Kidney (tissue), 13 donors: ENCODE measurements at regions not wholly inside any gene's neighbourhood (a gene's known extent, or its start where the extent isn't known, plus 50 kb on each side); places are given as distances from the start of the nearest gene placed in this dataset.

ENCODE experiments used
- DNase-seq, 5 donors: peaks; one replicate each; pipeline ENCODE4 v3.0.0-alpha.2; 2013 to 2020
- FAIRE-seq: peaks from 2 replicates; lab custom pipeline; 2012; peaks lifted over from hg19 to GRCh38; lab: Jason Lieb, UNC
- H3K27ac ChIP-seq, 2 donors: one replicate each; pipeline ENCODE4 v1.7.0; 2013; ENCODE audit warnings: low read depth in 2 of 2, low read length in 2 of 2, inconsistent platforms in 1 of 2
- H3K27me3 ChIP-seq: one replicate; pipeline ENCODE4 v1.7.1; 2013; ENCODE audit warnings: low read length, inconsistent platforms; ENCODE audit not compliant: control insufficient read depth, insufficient read depth
- H3K36me3 ChIP-seq, 3 donors: one replicate each; pipeline versions ENCODE4 v1.7.0 to v1.7.1; 2013; ENCODE audit warnings: low read length in 3 of 3, control low read depth in 1 of 3, inconsistent platforms in 1 of 3; ENCODE audit not compliant: insufficient read depth in 3 of 3, control insufficient read depth in 2 of 3
- H3K4me1 ChIP-seq, 3 donors: one replicate each; pipeline versions ENCODE4 v1.7.0 to v1.7.1; 2013; ENCODE audit warnings: low read length in 3 of 3, inconsistent platforms in 1 of 3, low read depth in 1 of 3; ENCODE audit not compliant: control insufficient read depth in 2 of 3, insufficient read depth in 2 of 3
- H3K4me3 ChIP-seq, 3 donors: one replicate each; pipeline versions ENCODE4 v1.7.0 to v1.8.1; 2013; ENCODE audit warnings: low read length in 3 of 3, control low read depth in 1 of 3, inconsistent platforms in 1 of 3
- H3K9ac ChIP-seq, 3 donors: one replicate each; pipeline versions ENCODE4 v1.7.0 to v1.7.1; 2013; ENCODE audit warnings: low read length in 3 of 3, control low read depth in 1 of 3, inconsistent platforms in 1 of 3
- H3K9me3 ChIP-seq, 3 donors: one replicate each; pipeline versions ENCODE4 v1.7.0 to v1.7.1; 2013; ENCODE audit warnings: low read length in 3 of 3, control low read depth in 1 of 3, inconsistent platforms in 1 of 3; ENCODE audit not compliant: control insufficient read depth in 2 of 3, insufficient read depth in 1 of 3
- intact Hi-C: fragments of 100-400 bp; cut with DNase I; formaldehyde crosslinking; loops from one replicate; pipeline ENCODE4 v1.11.1; 2022
- TF ChIP-seq, protein P1 (sequence below): IDR thresholded peaks from 3 replicates; pipeline ENCODE4 v1.5.1; 2012; ENCODE audit warnings: mild to moderate bottlenecking, moderate library complexity, borderline replicate concordance; ENCODE audit not compliant: insufficient read depth; ENCODE audit errors: extremely low read depth
- donor health status: control.
- donor health status: control.
- donor health status: control.
- donor health status: control.
- donor health status: control.
- donor health status: DM: yes; HTN: yes; CAD: no.
- donor health status: Normal renal cell carcinoma (clear cell type).

- TF ChIP-seq, protein P1, sequence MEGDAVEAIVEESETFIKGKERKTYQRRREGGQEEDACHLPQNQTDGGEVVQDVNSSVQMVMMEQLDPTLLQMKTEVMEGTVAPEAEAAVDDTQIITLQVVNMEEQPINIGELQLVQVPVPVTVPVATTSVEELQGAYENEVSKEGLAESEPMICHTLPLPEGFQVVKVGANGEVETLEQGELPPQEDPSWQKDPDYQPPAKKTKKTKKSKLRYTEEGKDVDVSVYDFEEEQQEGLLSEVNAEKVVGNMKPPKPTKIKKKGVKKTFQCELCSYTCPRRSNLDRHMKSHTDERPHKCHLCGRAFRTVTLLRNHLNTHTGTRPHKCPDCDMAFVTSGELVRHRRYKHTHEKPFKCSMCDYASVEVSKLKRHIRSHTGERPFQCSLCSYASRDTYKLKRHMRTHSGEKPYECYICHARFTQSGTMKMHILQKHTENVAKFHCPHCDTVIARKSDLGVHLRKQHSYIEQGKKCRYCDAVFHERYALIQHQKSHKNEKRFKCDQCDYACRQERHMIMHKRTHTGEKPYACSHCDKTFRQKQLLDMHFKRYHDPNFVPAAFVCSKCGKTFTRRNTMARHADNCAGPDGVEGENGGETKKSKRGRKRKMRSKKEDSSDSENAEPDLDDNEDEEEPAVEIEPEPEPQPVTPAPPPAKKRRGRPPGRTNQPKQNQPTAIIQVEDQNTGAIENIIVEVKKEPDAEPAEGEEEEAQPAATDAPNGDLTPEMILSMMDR = no peak
- no peaks in the 10 kb centered on the region for H3K36me3 ChIP-seq
- FAIRE-seq (no peak), DNase-seq (no peak)
- intact Hi-C loops = no loop called here
- H3K4me3 ChIP-seq = no peak overlapping the region
- H3K27me3 ChIP-seq = no peaks in the 10 kb centered on the region
- H3K9ac ChIP-seq = no peak overlapping the region
- no peak overlapping the region for H3K27ac ChIP-seq
- no peaks in the 10 kb centered on the region for H3K9me3 ChIP-seq
- no peaks in the 10 kb centered on the region for H3K4me1 ChIP-seq
These were observed 66.2 kb upstream of the POU2AF2 start for GRCh38 chr11:111179184-111179910.

- no peaks in the 10 kb centered on the region for H3K27me3 ChIP-seq
- FAIRE-seq (no peak), DNase-seq (no peak)
- H3K4me1 ChIP-seq = no peaks in the 10 kb centered on the region
- TF ChIP-seq, protein P1 = no peak
- H3K9ac ChIP-seq = no peak overlapping the region
- no peaks in the 10 kb centered on the region for H3K9me3 ChIP-seq
- no peak overlapping the region for H3K4me3 ChIP-seq
- no peak overlapping the region for H3K27ac ChIP-seq
- intact Hi-C loops = no loop called here
- no peaks in the 10 kb centered on the region for H3K36me3 ChIP-seq
These were observed 68.3 kb upstream of the POU2AF2 start for GRCh38 chr11:111177037-111177871.

- Histone ChIP-seq H3K27me3 (no peaks in the 10 kb centered on the region), H3K4me3 (no peak overlapping the region), H3K9me3 (no peaks in the 10 kb centered on the region), H3K36me3 (no peaks in the 10 kb centered on the region), H3K4me1 (no peaks in the 10 kb centered on the region), H3K27ac (no peak overlapping the region), H3K9ac (no peak overlapping the region)
- intact Hi-C loops = no loop called here
- TF ChIP-seq, protein P1 = no peak
- DNase-seq (no peak), FAIRE-seq (no peak)
These were observed 68.9 kb upstream of the POU2AF2 start for GRCh38 chr11:111176603-111177002.
